HG03354 (cell line): ENCODE measurements at regions not wholly inside any gene's neighbourhood (a gene's known extent, or its start where the extent isn't known, plus 50 kb on each side); places are given as distances from the start of the nearest gene placed in this dataset.

Experiments used
- ATAC-seq: cut with Tn5 transposase; IDR thresholded peaks from one replicate; pipeline ENCODE4 v1.9.1; 2021; ENCODE audit warnings: mild to moderate bottlenecking; ENCODE audit not compliant: unreplicated experiment, poor library complexity, severe bottlenecking

DNA sequence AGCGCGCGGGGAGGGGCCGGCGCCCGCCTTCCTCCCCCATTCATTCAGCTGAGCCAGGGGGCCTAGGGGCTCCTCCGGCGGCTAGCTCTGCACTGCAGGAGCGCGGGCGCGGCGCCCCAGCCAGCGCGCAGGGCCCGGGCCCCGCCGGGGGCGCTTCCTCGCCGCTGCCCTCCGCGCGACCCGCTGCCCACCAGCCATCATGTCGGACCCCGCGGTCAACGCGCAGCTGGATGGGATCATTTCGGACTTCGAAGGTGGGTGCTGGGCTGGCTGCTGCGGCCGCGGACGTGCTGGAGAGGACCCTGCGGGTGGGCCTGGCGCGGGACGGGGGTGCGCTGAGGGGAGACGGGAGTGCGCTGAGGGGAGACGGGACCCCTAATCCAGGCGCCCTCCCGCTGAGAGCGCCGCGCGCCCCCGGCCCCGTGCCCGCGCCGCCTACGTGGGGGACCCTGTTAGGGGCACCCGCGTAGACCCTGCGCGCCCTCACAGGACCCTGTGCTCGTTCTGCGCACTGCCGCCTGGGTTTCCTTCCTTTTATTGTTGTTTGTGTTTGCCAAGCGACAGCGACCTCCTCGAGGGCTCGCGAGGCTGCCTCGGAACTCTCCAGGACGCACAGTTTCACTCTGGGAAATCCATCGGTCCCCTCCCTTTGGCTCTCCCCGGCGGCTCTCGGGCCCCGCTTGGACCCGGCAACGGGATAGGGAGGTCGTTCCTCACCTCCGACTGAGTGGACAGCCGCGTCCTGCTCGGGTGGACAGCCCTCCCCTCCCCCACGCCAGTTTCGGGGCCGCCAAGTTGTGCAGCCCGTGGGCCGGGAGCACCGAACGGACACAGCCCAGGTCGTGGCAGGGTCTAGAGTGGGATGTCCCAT lies 232.8 kb downstream of the SEC14L1 start:
- ATAC-seq, result peak; percentile 15

DNA sequence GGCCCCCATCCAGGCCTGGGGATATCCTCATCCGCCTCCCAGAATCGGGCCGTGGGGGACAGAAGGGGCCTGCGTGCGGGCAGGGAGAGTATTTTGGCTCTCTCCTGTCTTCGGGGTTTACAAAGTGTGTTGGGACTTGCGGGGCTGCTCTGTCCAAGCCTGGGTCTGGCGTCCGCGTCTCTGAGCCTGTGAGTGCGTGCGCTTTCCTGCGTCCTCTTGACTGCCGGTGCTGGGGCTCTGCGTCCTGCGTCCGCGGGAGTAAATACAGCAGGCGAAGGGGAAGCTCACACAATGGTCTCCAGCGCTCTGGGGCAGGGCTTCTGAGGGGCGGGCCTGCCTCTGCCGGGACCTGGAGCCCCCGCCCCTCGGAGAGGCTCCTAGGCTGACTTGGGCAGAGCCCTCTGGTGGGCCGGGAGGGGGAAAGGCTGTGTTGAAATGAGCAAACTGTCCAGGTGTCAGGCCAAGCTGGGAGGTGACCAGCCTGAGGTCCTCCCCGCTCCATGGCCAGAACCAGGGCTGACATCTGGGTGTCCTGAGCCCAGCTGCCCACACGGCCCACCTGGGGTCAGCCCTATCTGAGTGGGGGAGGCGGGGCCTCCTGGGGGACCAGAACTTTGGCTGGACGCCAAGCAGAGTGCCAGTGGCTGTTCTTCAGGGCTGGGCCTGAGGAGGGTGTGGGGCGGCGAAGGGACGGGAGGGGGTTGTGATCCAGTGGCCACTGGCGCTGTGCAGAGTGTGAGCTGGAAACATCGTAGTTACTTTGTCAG lies 233.6 kb downstream of the SEC14L1 start:
- ATAC-seq, result peak; percentile 51

DNA sequence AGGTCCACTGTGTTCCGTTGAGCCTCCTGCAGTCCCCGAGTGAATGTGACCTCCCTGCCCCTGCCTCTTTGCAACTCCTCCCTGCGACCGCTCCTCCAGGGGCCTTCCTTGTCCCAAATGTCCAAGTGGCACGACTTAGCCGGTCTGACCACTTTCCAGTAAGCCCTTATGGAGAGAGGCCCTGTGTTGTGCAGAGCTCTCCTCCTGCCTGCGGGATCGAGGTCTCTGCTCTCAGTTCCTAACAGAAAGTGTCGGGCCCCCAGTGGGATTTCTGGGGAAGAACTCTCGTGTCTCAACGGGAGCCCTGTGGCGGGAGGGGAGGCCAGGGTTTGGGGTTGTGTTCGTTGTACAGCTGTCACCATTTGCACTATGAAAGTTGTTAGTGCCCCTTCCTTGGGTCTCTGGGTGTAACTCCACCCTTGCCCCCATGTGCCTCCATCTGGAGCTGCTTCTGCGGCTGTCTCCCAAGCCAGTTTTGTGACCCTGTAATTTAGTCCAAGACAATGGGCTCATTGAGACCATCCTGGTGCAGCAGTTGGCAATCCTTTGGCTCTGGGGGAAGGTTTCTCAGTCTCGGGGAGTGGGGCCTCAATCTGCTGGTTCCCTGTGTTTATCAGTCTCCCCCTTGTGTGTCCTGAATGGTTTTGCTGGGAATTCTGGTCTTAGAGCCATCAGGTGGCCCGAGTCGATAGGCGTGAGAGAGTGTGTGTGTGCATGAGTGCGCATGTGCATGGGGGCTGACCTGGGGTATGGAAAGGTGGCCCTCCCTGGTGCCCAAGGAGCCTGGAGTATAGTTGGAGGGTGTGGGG lies 234.5 kb downstream of the SEC14L1 start:
- no peak for ATAC-seq

DNA sequence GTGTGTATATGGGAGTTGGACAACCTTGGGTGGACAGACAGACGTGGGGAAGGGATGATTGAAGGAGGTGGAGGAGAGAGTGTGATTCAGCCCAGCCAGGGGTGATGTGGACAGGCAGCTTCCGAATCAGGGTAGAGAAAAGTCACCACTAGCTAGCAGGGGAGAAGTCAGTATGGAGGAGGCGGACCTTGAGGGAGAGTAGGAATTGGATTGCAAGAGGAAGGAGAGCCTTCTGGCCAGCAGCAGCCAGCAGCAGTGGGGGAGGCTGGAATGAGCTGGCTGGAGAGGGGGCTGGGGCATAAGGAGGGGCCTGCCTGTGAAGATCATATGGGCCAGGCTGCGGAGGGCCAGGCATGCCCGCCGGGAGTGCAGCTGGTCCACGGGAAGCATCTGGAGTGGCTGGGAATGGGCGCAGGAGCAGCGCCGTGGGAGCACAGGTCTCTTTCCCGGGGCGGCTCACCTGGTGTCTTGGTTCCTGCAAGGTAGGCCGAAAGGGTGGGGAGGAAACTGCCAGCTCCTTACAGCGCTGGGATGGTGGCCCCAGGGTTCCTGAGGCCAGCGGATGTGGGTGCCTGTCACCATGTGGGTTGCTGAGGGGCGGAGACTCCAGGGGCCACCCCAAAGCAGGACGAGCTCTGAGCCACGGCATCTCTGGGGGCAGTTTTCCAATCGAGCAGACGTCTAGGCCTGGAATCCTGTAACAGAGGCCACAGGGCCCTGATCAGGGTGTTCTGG lies 235.3 kb downstream of the SEC14L1 start:
- no peak for ATAC-seq

DNA sequence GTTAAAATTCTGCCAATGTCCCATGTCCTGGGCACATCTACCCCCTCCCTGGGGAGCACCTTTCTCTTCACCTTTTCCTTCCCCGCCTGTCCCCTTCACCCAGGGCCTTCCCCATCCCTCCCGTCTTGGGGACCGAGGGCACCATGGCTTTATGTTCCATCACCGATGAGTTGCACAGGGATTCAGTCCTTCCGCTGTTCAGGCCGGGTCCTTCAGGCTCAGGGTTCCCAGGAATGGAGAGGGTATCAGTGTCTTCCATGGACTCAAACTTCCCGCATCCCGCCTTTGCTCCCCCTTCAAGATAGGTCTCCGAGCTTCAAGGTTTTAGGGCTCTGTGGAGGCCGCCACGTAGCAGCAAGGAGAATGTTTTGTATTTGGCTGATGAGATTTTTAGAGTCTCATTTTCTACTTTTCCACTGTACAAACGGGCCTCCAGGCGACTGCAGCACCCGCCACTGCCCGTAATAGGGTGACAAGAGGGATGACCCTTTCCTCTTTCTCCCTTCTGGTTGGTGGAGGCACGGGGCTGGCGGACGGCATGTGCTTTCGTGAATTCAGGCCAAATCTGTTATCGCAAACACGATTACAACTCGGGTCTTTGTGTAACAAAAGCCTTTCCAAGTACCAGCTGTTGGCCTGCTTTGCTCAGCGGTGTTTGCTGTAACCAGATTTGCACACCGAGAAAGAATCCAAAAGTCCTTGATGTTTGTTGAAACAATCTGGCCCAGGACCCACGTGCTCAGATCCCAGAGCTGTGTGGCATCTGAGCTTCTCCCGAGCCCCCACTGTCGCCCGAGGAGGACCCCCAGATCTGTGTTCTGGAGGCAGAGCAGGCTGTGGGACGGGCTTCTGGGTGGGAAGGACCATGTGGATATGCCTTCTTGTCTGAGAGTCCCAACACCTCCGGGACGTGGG lies 236.3 kb downstream of the SEC14L1 start:
- no peak for ATAC-seq

DNA sequence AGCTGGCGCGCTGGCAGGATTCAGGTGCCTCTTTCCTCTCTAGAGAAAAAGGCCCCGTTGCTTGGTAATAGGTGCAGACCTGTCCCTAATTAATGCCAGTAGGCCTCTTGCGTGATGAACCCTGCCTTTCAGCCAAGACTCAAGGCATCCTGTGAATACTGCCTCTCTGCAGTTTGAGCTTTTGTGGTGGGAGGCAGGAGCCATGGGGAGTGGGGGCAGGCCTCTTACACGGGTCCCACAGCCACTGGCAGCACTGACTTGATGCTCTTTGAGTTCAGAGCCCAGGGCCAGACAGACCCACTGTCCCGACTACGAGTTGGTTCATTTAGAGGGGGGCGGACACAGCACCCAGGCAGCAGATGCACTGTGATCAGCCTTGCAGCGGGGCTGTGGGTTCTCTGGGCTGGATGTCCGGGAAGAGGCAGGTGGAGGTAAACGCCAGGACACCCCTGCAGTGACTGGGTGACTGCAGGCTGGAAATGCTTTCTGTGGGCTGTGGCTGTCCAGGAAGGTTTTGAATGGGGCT lies 237.0 kb downstream of the SEC14L1 start:
- no peak for ATAC-seq

DNA sequence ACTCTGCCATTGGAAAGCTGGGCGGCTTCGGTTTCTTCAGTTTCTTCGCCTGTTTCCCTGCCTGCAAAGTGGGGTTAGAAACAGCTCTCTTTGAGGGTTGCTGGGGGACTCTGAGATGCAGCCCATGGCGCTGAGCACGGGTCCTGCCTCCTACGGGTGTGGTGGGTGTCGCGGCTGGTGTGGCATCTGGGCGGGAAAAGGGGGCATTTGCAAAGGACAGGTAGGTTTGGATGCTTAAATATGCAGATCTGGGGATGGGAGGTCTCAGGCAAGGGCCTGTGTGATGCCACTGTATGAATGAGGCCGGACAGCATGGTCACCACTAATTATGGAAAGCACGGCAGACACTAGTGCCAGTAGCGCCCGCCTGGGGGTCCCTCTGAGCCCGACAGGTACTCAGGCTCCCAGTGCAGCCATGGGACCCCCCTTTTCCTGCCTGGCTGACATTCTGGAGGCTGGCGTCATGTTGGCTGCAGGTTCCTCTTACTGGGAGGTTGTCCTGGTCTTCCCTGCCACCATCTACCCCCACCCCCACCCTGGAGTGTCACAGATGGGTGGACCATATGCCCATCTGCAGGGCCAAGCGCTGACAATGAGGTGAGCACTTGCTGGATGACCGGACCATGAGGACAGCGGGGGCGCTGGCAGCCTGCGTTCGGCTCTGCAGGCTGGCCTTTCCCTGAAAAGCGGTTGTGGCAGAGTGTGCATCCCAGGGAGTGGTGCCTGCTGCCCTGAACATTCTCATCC lies 237.7 kb downstream of the SEC14L1 start:
- ATAC-seq, result no peak

DNA sequence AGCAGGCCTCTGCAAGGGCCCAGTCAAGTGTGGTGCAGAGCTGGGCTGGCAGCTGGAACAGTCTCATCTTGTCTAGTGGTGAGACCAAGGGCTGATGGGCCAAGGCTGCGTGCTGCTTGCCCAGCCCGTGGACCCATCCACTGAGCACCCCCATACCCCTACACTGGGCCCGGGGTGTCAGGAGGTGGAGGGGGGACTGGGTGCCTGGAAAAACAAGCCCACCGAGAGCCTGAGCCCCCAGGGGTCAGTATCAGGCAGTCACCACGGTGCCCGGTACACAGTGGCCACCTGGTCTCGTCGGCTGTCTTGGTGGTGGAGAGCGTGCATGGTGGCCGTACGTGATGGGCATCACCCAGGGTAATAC lies 238.3 kb downstream of the SEC14L1 start:
- ATAC-seq, result no peak

DNA sequence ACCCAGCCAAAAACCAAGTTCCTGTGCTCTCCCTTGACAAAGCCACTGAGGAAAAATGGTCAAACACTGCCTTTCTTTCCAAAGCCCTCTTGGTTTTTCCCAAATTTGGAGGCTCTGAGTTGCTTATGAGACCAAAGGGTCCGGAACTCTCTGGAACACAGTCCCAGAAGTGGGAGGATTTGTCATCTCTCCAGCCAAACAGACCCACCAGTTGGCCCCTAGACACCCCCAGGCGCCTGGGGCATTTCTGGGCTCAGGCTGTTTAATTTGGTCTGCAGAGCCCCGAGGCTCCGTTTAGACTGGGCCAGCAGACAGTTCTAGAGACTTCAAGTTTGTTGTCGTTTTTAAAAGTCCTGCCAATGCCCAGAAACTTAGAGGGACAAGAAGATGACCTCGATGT lies 239.1 kb downstream of the SEC14L1 start:
- ATAC-seq, result no peak

DNA sequence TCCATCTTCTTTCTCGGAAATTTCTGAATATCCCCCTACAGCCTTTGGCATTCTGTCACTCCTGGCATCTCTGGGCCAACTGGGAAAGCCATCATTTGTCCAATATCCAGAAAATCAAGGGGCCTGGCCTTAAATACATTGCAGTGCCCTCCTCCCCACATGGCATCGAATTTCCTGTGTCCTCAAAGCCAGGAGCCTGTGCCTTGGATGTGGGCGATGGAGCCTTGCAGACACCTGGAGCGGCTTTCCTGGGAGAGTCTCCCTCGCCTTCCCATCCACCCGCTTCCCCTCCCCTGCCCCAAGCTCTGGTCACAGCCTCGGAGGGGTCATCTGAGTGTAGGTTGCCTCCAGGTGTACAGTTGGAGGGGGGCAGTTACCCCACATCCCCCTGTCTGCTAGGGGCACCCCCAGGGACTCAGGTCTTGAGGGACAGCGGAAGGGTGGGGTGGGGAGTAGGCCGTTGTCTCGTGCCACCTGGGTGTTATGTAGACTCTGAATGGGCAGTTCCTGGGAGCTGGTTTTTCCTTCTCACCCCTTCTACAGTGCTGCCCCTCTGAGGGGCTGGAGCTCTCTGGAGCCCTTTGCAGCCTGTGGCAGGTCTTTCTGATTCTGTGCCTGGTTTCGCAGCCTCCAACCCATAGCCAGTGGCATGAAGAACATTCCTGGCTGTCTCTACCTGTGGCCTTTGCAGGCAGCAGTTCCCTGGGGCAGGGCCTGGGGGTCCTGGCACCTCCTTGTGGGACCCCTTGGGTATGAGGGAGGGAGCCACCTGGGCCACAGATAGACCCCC lies 239.8 kb downstream of the SEC14L1 start:
- no peak for ATAC-seq

DNA sequence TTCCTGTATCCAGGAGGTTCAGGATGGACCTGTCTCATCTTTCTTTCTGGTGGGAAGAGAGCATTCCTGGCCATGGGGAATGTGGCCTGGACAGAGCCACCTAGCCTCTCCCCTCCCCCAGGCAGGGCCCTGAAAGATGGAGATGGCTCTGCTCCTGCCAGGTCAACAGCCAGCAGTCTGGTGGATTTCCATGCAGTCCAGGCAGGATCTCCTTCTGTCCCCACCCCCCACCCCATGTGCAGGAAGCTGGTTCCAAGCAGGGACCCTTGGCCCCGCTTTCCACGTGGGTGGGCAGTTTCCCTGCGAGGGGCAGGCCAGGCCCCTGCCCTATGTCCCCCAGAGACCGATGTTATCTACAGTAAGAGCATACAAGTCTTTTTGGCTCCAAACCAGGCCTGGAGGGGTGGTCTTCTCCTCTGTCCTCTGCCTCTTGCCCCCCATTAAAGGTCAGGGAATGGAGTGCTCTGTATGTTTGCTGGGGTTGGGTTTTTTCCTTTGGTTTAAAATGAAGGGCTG lies 240.5 kb downstream of the SEC14L1 start:
- ATAC-seq, result no peak

DNA sequence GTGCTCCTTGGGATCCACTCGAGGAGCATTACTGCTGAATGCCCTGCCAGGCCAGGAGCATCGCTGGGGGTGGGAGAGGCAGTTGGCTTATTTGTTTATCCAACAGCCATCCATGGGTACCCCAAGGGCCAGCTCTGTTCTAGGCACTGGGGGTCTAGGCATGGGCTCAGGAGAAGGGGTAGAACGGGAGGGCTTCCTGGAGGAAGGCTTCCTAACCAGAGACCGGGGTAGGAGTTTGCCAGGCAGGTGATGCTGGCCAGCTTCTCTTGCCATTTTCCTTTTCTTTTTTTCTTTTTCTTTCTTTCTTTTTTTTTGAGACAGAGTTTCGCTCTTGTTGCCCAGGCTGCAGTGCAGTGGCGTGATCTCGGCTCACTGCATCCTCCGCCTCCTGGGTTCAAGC lies 241.0 kb downstream of the SEC14L1 start:
- no peak for ATAC-seq

DNA sequence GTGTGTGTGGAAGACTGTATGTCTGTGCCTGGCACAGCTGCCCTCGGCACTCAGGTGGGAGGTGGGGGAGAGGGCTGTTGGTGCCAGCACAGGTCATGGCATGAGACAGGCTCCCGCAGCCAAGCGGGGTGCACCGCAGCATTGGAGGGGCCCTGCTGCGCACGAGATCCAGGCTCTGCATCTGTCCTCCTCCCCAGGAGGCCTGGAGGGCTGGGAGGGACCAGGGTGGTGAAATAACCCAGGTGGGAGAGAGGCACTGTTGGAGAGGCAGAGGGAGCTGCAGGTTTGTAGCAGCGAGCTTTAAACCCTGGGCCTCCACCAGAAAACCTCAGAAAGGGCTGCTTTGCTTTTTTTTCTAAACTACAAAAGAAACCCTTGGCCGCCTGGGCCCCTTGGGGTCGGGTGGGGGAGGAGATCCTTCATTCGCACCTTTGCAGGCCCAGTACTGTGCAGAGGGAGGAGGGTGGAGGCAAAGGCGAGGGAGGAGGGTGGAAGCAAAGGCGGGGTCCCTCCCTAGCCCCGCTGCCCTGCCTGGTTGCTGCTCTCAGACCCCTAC lies 241.7 kb downstream of the SEC14L1 start:
- ATAC-seq, result no peak

DNA sequence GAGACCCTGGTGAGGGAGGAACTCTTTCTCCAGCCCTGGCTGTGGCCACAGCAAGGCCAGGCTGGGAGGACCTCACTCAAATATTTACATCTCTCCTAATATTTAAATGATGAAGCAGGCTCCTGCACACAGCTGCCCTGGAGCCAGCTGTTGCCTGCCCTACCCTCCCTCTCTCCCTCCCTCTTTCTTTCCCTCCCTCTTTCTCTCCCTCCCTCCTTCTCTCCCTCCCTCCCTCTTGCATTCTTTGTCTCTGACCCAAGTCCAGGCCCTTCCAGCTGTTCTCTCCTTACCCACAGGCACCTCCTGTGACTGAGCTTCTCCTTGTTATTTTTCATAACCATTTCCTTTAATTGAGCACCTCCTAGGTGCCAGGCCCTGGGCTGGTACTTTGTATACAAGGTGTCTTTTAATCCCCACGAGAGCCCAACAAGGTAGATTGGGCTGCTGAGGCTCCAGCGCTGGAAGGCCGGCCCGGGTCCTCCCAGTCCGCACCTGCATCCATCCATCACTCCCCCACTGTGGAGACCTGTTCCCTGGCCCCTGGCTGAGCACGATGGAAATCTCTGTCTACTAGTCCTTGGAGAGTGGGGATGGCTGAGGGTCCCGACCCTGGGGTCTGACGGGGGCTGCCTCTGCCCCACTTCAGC lies 242.3 kb downstream of the SEC14L1 start:
- no peak for ATAC-seq

DNA sequence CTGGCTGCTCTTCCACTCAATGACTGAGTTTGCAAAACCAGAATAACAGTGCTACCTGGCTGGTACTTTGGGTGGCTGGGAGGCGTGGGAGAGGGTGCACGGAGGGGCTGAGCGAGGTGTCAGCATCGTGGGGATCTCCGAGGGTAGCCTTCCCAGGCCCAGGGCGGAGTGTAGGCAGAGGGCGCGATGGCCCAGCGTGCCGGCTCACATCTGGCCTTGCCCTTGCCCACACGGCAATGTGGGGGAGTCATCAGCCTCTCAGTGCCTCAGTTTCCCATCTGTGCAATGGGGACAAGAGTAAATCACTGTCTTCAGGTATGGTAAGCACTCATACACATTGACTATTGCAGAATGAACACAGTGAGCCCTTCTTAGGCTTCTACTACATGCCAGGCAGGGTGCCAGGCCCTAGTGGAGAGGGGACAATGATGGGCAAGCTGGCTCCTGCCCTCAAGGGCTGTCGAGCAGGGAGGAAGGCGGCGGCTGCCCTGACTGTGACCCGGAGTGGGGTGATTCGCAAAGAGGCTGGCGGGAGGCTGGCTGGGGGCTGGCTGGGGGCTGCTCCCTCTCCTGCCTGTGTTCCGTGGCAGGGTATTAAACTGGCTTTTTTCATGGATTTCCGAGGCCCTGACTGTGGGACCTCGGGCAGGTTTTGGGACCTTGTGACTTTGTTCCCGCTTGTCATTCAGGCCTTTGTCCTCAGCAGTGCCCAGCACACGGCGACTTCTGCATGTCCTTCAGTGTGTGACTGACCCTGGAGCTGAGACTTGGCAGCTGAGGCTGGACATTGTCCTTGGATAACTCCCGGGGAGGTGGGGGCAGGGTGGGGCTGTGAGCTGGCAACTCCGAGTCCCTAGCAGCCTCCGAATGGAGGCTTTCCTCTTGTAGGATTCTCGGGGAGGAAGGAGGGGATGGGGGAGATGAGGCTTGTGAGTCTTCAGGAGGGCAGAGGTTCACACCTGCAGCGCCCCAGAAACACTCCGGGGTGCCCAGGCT lies 243.1 kb downstream of the SEC14L1 start:
- ATAC-seq, result no peak
